ENCODE measurements at regions not wholly inside any gene's neighbourhood (a gene's known extent, or its start where the extent isn't known, plus 50 kb on each side); places are given as distances from the start of the nearest gene placed in this dataset.

DNA sequence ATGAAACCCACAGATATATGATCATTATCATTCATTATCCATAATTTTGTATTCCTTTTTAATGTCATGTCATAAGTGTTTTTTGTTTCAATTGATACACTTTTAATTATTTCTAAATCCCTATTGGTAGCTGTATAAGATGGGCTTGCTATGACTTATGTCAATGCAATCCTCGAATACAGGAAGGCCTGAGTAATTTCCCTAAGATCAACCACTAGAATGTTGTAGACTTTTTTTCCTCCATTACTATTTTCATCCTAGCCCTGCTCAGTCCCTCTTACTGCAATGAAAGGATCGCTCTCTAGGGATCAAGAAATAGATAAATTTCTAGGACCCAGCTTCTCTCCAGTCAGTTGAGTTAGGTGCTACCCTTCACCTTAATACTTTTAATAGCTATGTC is 186.3 kb downstream of the KCNE4 start:
- intact Hi-C loops (cut with DNase I; ENCODE audit: low total_unique reads) = no loop called here
- Histone ChIP-seq H3K4me1 (no peaks in the 10 kb centered on the region), H3K36me3 (no peaks in the 10 kb centered on the region), H3K27me3 (no peaks in the 10 kb centered on the region), H3K27ac (no peak overlapping the region), H3K9me3 (no peaks in the 10 kb centered on the region), H3K4me3 (no peak overlapping the region)
- no peak for DNase-seq (ENCODE audit: low spot score in 2 of 2)
- TF ChIP-seq POLR2AphosphoS5 (IDR thresholded peaks at IDR 0.05) = no peak
- TF ChIP-seq, protein P1, sequence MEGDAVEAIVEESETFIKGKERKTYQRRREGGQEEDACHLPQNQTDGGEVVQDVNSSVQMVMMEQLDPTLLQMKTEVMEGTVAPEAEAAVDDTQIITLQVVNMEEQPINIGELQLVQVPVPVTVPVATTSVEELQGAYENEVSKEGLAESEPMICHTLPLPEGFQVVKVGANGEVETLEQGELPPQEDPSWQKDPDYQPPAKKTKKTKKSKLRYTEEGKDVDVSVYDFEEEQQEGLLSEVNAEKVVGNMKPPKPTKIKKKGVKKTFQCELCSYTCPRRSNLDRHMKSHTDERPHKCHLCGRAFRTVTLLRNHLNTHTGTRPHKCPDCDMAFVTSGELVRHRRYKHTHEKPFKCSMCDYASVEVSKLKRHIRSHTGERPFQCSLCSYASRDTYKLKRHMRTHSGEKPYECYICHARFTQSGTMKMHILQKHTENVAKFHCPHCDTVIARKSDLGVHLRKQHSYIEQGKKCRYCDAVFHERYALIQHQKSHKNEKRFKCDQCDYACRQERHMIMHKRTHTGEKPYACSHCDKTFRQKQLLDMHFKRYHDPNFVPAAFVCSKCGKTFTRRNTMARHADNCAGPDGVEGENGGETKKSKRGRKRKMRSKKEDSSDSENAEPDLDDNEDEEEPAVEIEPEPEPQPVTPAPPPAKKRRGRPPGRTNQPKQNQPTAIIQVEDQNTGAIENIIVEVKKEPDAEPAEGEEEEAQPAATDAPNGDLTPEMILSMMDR (IDR thresholded peaks at IDR 0.05) = no peak
- no peak for TF ChIP-seq POLR2A (IDR thresholded peaks at IDR 0.05)

DNA sequence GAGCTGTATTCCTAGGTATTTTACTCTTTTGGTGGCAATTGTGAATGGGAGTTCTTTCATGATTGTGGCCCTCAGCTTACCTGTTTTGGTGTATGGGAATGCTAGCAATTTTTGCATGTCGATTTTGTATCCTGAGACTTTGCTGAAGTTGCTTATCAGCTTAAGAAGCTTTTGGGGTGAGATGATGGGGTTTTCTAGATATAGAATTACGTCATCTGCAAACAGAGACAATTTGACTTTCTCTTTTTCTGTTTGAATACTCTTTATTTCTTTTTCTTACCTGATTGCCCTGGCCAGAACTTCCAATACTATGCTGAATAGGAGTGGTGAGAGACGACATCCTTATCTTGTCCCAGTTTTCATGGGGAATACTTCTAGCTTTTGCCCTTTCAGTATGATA is 191.2 kb downstream of the KCNE4 start:
- TF ChIP-seq POLR2AphosphoS5 (IDR thresholded peaks at IDR 0.05) = no peak
- TF ChIP-seq, protein P1 (IDR thresholded peaks at IDR 0.05) = no peak
- no peak for TF ChIP-seq POLR2A (IDR thresholded peaks at IDR 0.05)
- Histone ChIP-seq H3K27me3 (no peaks in the 10 kb centered on the region), H3K4me1 (no peaks in the 10 kb centered on the region), H3K36me3 (no peaks in the 10 kb centered on the region), H3K4me3 (no peak overlapping the region), H3K27ac (no peak overlapping the region), H3K9me3 (no peaks in the 10 kb centered on the region)
- DNase-seq (ENCODE audit: low spot score in 2 of 2) = no peak
- intact Hi-C loops (cut with DNase I; ENCODE audit: low total_unique reads) = loop anchor here (5.0 kb wide), 1 partner anchor 646 kb away; no protein-coding TSS in a partner anchor

DNA sequence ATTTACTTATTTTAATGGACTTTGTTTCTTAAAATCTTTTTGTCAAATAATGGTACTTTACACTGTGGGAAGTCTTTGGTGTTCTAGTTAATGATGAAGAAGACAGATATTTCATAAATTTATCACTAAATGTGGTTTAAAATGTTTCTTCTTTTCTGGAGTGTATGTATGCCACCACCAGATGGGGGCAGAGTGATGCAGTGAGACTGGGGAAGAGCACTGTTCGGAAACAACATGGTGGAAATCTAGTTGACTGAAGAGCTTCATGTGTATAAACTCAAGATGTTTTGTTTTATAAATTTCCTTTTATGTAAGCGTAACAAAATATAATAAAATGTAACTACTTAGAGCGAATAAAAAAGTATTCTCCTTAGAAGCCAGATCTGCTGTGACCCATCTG is 195.1 kb downstream of the KCNE4 start:
- no peaks in the 10 kb centered on the region for H3K27me3 ChIP-seq
- H3K36me3 ChIP-seq = no peaks in the 10 kb centered on the region
- no peaks in the 10 kb centered on the region for H3K4me1 ChIP-seq
- no peak overlapping the region for H3K27ac ChIP-seq
- H3K9me3 ChIP-seq = no peaks in the 10 kb centered on the region
- no peak for DNase-seq (ENCODE audit: low spot score in 2 of 2)
- intact Hi-C loops (cut with DNase I; ENCODE audit: low total_unique reads) = no loop called here
- TF ChIP-seq POLR2A (IDR thresholded peaks at IDR 0.05) (no peak), POLR2AphosphoS5 (IDR thresholded peaks at IDR 0.05) (no peak)
- TF ChIP-seq, protein P1 (IDR thresholded peaks at IDR 0.05) = no peak
- H3K4me3 ChIP-seq = no peak overlapping the region

DNA sequence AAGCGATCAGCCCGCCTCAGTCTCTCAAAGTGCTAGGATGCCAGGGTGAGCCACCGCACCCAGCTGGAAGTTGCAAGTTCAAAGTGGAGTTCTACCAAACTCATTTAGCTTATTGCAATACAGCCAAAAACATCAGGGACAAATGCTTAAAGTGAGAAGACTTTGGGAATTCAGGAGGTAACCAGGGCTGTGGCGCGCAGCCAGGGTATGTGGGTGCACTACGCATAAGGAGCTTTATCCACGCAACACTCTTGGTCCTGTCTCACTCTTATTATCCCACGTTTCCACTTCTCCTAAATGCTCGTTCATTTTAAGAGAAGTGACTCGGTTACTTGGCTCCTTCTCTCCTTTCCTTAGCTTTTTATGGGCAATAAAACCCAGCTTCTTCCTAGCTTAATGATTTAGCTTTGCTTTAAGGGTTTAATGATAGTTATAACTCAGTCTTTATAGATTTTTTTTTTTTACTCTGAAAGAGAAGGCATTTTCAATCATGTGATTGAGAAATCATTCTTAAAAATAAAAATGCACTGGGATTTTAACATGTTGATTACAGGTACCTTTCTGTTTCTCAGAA is 199.8 kb downstream of the KCNE4 start:
- Histone ChIP-seq H3K27ac (no peak overlapping the region), H3K4me1 (no peaks in the 10 kb centered on the region), H3K36me3 (no peaks in the 10 kb centered on the region), H3K4me3 (no peak overlapping the region), H3K9me3 (peaks cover 0 to 5% of the 10 kb centered on the region in 2 donors), H3K27me3 (no peaks in the 10 kb centered on the region)
- no peak for TF ChIP-seq POLR2AphosphoS5 (IDR thresholded peaks at IDR 0.05)
- TF ChIP-seq, protein P1 (IDR thresholded peaks at IDR 0.05) = no peak
- no peak for TF ChIP-seq POLR2A (IDR thresholded peaks at IDR 0.05)
- intact Hi-C loops (cut with DNase I; ENCODE audit: low total_unique reads) = no loop called here
- DNase-seq (ENCODE audit: low spot score in 2 of 2) = no peak

DNA sequence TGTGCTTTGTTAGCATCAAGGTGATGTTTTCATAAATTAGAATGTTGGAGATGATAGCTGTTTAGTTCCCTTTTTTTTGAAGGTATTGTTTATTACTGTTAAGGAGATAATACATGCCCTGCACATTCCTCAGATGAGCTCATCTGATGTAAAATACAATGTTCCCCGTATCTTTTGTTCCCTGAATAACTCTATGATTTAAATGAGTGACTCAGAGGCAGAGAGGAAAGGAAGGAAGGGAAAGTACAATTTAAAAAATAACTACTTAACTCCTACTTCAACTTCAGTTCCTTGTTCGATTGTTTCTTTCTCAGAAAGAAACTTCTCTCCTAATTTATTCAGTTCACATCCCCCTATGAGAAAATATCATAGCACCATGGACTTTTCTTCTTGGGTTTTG is 208.7 kb downstream of the KCNE4 start:
- no peak overlapping the region for H3K27ac ChIP-seq
- H3K4me1 ChIP-seq = no peaks in the 10 kb centered on the region
- H3K27me3 ChIP-seq = no peaks in the 10 kb centered on the region
- peaks cover 0 to 10% of the 10 kb centered on the region in 2 donors for H3K9me3 ChIP-seq
- no peak for TF ChIP-seq POLR2A (IDR thresholded peaks at IDR 0.05)
- TF ChIP-seq POLR2AphosphoS5 (IDR thresholded peaks at IDR 0.05) = no peak
- TF ChIP-seq, protein P1 (IDR thresholded peaks at IDR 0.05) = no peak
- H3K4me3 ChIP-seq = no peak overlapping the region
- no peak for DNase-seq (ENCODE audit: low spot score in 2 of 2)
- intact Hi-C loops (cut with DNase I; ENCODE audit: low total_unique reads) = no loop called here
- no peaks in the 10 kb centered on the region for H3K36me3 ChIP-seq

All from breast epithelium (tissue), 4 donors.